NCI-H1105 (cell line): ENCODE measurements at regions not wholly inside any gene's neighbourhood (a gene's known extent, or its start where the extent isn't known, plus 50 kb on each side); places are given as distances from the start of the nearest gene placed in this dataset.
A peak's percentile ranks its signal among the peaks of the same experiment; 100 is the strongest.
"Not testable (repeated sequence)": the region's sequence is repeated elsewhere in the genome, so short reads cannot be mapped to it uniquely, and the experiment has no call there.

Experiments
- DNase-seq: peaks from one replicate; lab custom pipeline; 2025; lab: John Stamatoyannopoulos, UW

DNA sequence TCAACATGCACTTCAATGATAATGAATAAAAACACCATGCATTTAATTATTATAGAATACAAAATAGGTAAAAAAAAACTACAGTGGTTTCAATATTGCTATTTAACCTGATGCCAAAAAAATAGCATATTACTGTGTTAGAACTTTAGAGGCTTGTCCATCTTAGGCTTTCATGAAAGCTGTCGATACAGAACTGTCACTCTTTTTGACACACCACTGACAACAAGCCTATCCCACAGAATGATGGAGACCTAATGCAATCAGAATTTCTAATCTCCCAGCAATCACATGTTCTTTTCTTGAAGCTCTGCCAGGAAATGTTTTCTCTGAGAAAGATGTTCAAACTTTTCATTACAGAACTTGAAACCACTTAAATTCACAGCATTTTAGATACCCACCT, 490.3 kb upstream of the EPHA6 start:
- no peak for DNase-seq

DNA sequence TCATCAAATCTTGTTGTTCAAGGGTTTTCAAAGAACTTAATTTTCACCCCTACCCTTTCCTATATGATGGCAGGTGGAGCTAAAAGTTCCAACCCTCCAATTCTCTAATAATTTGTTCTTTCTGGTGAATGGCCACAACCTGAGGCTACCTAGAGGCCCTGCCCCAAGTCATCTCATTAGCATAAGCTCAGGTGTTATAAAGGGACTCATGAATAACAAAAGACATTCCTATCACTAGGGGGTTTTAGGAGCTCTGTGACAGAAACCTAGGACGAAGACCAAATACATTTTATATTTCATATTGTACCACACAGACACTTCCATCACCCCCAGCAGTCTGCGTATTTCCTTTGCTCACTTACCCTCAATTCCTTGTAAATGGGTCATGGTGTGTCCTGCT, 483.6 kb upstream of the EPHA6 start:
- no peak for DNase-seq

DNA sequence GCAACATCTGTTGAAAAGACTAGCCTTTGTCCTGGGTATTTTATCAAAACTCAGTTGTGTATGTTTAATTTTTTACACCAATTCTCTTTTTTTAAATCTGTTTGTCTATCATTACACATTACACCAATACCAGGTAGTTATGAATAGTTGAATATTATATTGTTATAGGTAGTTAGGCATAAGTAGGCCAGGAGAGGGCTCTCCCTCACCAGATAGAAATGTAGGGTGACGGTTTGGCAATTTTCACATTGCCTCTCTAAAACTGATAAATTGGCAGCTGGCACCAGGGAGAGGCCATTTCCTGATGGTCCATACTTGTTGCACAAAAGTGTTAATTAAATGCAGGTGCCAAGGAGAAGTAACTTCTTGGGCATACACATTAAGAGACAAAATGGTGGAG, 483.1 kb upstream of the EPHA6 start:
- DNase-seq: peak; percentile 36

DNA sequence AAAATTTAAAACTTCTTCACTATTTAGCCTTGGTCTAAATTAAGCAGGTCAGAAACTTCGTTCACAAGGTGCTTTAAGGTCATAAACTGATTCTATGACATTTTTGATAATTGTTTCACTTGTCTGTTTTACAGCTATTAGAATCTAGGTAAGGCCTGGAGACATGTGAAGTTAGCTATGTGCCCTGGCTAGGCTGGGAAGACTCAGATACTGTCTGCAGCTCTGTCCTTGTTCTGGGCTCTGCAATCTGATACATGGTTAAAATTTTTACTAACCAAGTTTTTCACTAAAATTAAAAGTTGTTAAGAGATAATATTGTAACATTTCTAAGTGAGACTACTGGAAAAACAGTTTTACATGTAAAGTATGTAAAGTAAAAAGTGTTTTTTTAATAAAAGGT, 479.6 kb upstream of the EPHA6 start:
- DNase-seq: no peak

- DNase-seq: peak; percentile 86
Observed at GRCh38 chr3:96347289-96347688, 467.1 kb upstream of the EPHA6 start.

DNA sequence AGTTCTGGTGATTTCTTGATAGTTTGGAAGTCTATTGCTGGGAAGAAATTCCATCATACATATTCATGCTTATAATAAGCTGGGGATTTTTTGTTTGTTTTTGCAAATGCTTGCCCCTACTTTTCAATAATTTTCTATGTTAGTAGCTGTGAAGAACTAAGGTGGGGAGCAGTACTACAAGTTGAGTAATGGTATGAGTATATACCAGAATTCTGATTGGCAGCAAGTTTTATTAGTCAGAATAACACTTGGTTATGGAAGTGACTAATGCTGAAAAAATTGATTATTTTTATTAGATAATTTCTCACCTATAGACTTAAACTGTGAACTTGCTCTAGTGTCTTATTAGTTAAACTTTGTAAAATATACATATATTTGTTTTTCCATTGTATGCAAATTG, 462.8 kb upstream of the EPHA6 start:
- DNase-seq: not testable (repeated sequence)

DNA sequence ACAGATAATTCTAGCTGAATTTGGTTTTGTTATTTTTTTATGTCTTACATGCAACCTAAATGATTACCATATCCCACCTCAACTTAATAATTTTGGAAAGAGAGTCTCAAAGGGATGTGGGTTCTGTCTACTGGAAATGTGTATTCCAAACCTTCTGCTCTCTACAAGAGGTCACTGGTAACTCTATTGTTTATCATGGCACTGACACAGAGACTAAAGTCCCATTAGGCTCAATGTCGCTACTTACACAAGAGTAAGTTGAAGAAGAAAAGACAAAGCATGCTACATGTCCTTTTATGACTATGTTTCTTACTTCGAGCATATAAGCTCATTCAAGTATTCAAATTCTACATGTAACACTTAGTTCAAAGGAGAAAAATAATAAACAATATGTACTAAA, 460.3 kb upstream of the EPHA6 start:
- DNase-seq: no peak

DNA sequence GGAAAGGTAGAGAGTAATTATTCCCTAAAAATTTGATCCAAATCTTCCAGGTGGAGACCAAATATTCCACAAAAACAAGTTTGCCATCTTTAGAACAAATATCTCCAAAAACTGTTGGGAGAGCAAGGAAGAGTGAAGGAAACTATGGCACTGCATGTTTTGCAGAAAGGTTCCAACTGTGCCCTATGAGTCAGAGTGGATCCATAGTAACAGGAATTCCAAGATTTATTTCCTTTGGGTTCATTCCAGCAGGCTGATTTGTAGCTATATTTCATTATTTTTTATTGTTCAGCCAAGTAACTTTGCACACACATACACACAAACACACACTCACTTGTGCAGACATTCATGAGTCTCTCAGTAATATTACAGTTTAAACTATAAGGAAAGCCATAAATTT, 459.7 kb upstream of the EPHA6 start:
- DNase-seq: no peak

- DNase-seq: no peak
Observed at GRCh38 chr3:96361241-96361640, 453.2 kb upstream of the EPHA6 start.

GRCh38 chr3:96370637-96371036, 443.8 kb upstream of the EPHA6 start:
- DNase-seq: no peak

DNA sequence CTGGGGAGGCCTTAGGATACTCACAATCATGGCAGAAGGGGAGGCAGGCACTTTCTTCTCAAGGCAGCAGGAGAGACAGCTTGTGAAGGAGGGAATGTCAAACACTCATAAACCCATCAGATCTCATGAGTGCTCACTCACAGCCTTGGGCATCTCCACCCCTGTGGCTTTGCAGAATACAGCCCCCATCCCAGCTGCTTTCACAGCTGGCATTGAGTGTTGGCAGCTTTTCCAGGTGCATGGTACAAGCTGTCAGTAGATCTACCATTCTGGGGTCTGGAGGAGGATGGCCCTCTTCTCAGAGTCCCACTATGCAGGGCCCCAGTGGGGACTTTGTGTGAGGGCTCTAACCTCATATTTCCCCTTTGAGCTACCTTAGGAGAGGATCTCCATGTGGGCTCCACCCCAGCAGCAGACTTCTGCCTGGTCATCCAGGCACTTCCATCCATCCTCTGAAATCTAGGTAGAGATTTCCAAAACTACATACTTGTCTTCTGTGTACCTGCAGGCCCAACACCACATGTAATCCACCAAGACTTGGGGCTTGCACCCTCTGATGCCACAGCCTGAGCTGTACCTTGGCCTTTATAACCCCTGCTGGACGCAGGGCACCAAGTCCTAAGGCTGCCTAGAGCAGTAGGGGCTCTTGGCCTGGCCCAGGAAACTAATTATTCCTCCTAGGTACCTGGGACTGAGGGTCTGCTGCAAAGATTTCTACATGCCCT, 404.2 kb upstream of the EPHA6 start:
- no peak for DNase-seq

- DNase-seq: no peak
Observed at GRCh38 chr3:96416549-96417255, 397.7 kb upstream of the EPHA6 start.

DNA sequence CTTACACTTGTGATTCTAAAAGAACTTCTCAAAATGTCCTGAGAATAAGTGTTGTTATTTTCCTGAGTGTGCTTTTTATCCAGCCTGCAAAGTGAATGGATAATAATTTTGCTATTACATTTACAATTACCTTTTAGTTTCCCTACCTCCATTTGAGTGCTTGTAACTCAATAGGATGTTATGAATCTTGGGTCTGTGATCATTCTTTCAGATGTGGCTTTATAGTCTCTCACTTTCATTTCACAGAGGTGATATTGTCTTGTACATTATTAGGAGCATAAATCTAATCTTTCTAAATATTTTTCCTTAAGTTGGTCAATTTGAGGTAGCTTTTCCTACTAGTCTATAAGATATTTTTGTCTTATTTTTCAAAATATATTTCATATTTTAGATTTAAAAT, 386.3 kb upstream of the EPHA6 start:
- no peak for DNase-seq

GRCh38 chr3:96430079-96430478, 384.3 kb upstream of the EPHA6 start:
- DNase-seq: no peak

GRCh38 chr3:96434651-96435050, 379.7 kb upstream of the EPHA6 start:
- no peak for DNase-seq

DNA sequence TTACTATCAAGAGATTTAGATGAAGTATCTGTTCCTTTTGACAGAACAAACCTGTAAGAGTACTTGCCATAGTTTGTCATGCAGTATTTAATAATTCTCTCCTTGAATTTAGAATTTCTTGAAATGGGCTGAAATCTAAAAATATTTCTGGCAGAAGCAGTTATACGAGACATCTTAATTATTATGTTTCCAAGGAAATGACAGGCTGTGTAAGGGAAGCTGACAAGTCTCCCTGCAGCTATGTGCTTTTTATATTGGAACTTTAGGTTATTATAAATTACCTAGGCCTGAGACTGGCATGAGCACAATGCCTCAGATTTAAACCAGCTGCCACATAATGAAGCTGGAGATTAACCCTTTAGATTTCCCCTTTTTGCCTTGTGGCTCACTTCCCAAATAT, 365.0 kb upstream of the EPHA6 start:
- no peak for DNase-seq

DNA sequence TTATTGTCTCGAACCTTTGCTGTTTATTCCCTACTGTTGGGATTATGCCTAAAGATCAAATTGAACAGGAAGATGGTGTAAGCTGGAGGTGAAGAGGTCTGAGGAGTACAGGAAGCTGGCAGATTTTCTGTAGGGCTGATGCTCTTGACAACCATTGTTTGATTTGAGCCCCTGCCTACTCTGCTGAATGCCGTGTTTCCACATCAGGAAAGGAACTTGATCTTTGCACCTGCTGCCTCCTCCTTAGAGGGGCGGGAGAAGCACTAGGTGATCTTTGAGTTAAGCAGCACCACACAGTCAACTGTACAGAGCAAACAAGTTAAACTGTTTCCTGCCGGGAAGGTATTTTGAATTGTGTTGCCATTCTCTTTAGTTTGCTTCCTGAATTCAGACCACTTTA, 364.6 kb upstream of the EPHA6 start:
- DNase-seq: peak; percentile 84

- DNase-seq: no peak
Observed at GRCh38 chr3:96450699-96451098, 363.7 kb upstream of the EPHA6 start.

GRCh38 chr3:96465521-96465920, 348.9 kb upstream of the EPHA6 start:
- no peak for DNase-seq

- no peak for DNase-seq
Observed at GRCh38 chr3:96466441-96466840, 348.0 kb upstream of the EPHA6 start.

DNA sequence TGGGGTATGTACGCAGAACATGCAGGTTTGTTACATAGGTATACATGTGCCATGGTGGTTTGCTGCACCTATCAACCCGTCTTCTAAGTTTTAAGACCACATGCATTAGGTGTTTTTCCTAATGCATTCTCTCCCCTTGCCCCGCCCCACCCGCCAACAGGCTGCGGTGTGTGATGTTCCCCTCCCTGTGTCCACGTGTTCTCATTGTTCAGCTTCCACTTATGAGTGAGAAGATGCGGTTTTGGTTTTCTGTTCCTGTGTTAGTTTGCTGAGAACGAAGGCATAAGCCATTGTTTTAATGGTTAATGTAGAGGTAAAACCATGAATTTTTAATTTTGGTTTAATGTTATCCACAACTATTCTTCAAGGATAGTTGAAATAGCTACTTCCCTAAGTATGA, 346.8 kb upstream of the EPHA6 start:
- DNase-seq: no peak

DNA sequence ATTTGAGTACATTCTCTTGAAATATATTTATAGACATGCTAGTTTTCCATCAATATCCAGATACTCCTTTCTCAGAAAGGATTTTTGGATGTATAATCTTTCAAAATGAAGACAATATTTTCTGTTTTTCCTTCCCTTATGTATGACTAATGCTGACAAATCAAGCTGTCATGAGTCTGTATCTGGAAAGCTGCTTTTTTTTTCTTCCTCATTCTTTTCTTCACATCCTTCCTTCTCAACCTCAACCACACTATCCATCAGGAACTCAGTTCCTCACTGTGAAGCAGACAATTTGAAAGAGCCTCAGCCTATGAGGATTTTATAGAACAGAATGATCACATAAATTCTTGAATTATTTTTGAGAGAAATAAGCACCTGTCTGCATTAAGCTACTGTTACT, 335.9 kb upstream of the EPHA6 start:
- no peak for DNase-seq

GRCh38 chr3:96480881-96481280, 333.5 kb upstream of the EPHA6 start:
- DNase-seq: no peak

GRCh38 chr3:96483191-96483590, 331.2 kb upstream of the EPHA6 start:
- not testable (repeated sequence) for DNase-seq
